ENCODE measurements at regions not wholly inside any gene's neighbourhood (a gene's known extent, or its start where the extent isn't known, plus 50 kb on each side); places are given as distances from the start of the nearest gene placed in this dataset.
"Not testable (repeated sequence)": the region's sequence is repeated elsewhere in the genome, so short reads cannot be mapped to it uniquely, and the experiment has no call there.

DNA sequence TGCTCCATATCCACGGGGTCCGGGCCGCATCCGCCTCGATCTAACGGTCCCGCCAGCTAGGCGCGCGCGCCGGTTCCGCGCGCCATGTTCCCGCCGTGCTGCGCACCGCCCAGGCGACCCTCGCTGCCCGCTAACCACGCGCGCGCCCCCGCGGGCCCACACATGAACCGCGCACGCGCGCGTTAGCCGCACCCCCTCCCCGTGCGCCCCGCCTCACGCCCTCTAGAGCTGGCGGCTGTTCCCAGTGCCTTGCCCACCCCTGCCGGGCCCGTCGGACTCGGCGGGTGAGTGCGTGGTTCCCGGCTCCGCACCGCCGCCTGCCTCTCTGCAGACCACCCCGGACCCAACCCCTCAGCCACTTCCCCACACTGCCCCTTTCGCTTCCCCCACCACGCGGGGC is 57.3 kb downstream of the TP53TG3F start:
- H3K4me3 ChIP-seq (ENCODE audit: low read length in 3 of 3); H3K9me3 ChIP-seq (ENCODE audit: control insufficient read depth in 2 of 3, insufficient read depth in 1 of 3, low read length in 3 of 3); H3K36me3 ChIP-seq (ENCODE audit: control insufficient read depth in 2 of 3, insufficient read depth in 3 of 3, low read length in 3 of 3); H3K27ac ChIP-seq (ENCODE audit: low read depth in 2 of 2, low read length in 2 of 2); H3K4me1 ChIP-seq (ENCODE audit: control insufficient read depth in 2 of 3, insufficient read depth in 2 of 3, low read depth in 1 of 3, low read length in 3 of 3); H3K9ac ChIP-seq (ENCODE audit: low read length in 3 of 3); H3K27me3 ChIP-seq (ENCODE audit: control insufficient read depth, insufficient read depth, low read length); intact Hi-C loops (cut with DNase I); FAIRE-seq: not testable (repeated sequence)
- DNase-seq: peak in 1 of 5 donors; percentile 29

All from kidney (tissue), 10 donors.